Kidney capillary endothelial cell (primary cell): ENCODE measurements at regions not wholly inside any gene's neighbourhood (a gene's known extent, or its start where the extent isn't known, plus 50 kb on each side); places are given as distances from the start of the nearest gene placed in this dataset.
"Not testable (repeated sequence)": the region's sequence is repeated elsewhere in the genome, so short reads cannot be mapped to it uniquely, and the experiment has no call there.

Experiments used
- DNase-seq: peaks from one replicate; pipeline ENCODE4 v3.0.0-alpha.2; 2018; ENCODE audit warnings: low spot score

GRCh38 chr16:87028481-87029320 is 288.5 kb downstream of the C16orf95 start:
- DNase-seq: no peak

GRCh38 chr16:87032554-87032953 is 284.6 kb downstream of the C16orf95 start:
- DNase-seq: no peak

GRCh38 chr16:87033021-87033471 is 284.1 kb downstream of the C16orf95 start:
- DNase-seq: no peak

- DNase-seq: no peak
These were observed 283.5 kb downstream of the C16orf95 start for GRCh38 chr16:87033541-87034300.

GRCh38 chr16:87034317-87034716 is 282.9 kb downstream of the C16orf95 start:
- no peak for DNase-seq

- DNase-seq: no peak
These were observed 282.1 kb downstream of the C16orf95 start for GRCh38 chr16:87035053-87035452.

GRCh38 chr16:87037012-87037411 is 280.2 kb downstream of the C16orf95 start:
- no peak for DNase-seq

- not testable (repeated sequence) for DNase-seq
These were observed 278.7 kb downstream of the C16orf95 start for GRCh38 chr16:87038528-87038927.

GRCh38 chr16:87040169-87041117 is 276.7 kb downstream of the C16orf95 start:
- DNase-seq: no peak

GRCh38 chr16:87041286-87041685 is 275.9 kb downstream of the C16orf95 start:
- no peak for DNase-seq

- DNase-seq: no peak
These were observed 274.5 kb downstream of the C16orf95 start for GRCh38 chr16:87042551-87043230.

GRCh38 chr16:87043231-87044031 is 273.8 kb downstream of the C16orf95 start:
- DNase-seq: no peak

GRCh38 chr16:87044032-87044382 is 273.2 kb downstream of the C16orf95 start:
- no peak for DNase-seq

- DNase-seq: no peak
These were observed 272.4 kb downstream of the C16orf95 start for GRCh38 chr16:87044829-87045228.

GRCh38 chr16:87045466-87046216 is 271.6 kb downstream of the C16orf95 start:
- no peak for DNase-seq

- DNase-seq: no peak
These were observed 271.0 kb downstream of the C16orf95 start for GRCh38 chr16:87046235-87046634.

- no peak for DNase-seq
These were observed 269.8 kb downstream of the C16orf95 start for GRCh38 chr16:87047221-87048037.

- no peak for DNase-seq
These were observed 269.0 kb downstream of the C16orf95 start for GRCh38 chr16:87048038-87048729.
